NCI-H2081 (cell line): ENCODE measurements at regions not wholly inside any gene's neighbourhood (a gene's known extent, or its start where the extent isn't known, plus 50 kb on each side); places are given as distances from the start of the nearest gene placed in this dataset.

Source experiments
- DNase-seq, 2 experiments: peaks; one replicate each; lab custom pipeline; 2025; lab: John Stamatoyannopoulos, UW

DNA sequence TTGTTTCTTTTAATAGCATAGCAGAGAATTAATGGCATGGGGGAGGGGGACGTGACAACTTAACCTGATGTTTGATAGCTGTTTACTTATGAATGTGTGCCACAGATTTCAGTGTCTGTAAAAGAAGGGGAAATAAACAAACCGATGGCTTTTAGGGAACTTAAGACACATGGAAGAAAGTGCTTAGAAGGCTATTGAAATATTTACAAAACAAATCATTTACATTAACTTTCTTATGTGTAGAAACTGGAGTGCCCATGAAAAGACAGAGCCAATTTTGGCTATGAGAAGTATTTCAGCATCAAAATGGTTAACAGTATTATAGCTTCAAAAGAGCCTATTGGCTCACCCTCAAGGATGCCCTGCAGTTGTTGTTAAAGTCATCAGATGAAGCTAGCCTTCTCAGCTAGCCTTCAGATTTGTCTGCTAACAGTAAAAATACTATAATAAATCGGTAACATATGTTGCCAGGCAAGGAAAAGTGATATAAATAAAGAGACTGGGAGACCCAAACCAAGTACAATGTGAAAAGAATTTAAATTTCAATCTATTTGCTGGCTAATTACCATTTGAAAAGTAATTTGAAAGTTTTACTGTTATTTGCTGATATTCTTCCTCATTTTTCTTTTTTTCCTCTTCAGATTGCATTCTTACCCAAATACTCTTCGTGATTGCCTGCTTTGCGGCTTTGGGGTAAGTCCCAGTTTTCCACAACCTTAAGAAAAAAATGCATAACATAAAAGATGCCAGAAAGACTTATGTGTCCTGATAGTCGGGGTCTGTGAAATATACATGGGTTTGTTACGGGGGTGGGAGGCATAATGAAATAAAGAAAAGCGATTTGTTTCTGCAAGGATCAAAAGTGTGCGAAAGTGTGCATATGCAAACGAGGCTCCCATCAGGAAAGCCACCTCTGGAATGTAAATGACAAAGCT is 256.4 kb downstream of the MEIS1 start:
- DNase-seq, result no peak

DNA sequence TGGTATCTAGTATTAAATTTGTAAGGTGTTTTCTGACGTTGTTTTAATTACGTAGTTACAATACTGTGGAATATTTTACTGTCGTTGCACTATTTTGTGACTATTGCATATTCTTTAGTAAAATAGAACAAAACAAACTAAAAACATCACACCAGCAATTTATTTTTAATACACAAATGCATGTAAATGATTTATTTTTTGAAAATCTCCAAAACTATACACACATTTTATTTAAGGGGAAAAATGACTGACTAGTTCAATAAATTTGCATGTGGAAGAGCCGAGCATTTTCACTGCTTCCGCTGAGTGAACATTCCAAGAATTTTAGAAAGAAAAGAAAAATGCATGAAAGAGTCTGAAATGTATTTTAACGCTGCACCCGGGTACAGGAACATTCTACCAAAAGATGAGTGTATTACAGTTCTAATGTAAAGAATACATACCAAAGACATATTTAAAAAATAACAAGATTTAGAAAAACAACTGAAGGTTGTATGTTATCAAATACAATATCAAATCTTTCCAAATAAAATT is 257.7 kb downstream of the MEIS1 start:
- no peak for DNase-seq

DNA sequence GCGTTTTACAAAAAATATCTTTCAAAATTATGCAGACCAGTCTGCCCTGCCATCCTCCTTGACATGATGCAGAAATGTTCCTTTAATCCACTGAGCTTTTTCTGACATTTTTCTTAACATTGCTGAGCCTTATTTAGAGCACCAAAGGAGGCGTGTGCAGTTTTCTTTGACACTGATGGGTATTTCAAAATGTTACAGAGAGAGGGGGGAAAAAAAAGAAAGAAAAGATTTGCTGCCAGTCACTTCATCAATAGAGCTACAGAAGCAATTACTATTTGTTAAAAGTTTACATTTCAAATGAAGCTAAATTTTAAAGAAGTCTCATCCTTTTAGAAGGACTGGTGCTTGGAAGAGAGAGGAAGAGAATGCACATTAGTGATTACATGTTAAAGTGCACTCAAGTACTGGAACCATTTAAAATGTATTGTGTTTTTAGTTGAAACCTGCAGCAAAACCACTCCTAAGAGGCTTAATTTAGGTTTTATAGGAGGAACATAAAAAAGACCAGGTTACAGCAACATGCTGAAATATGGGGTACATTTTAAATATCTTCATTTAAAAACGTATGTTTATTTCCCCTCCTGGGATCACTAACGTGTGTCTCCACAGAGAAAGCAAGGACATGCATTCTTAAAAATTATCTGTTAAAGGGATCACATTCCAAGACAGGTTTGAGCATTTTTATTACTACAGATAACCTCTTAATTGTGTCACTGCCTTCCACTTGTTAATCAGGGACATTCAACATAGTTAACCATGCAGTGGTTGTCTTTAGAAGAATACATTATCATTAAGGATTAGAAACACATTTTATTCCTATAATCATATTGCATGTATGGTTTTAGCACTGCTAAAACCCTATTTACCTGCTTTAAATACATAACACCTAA is 258.4 kb downstream of the MEIS1 start:
- DNase-seq, result no peak

DNA sequence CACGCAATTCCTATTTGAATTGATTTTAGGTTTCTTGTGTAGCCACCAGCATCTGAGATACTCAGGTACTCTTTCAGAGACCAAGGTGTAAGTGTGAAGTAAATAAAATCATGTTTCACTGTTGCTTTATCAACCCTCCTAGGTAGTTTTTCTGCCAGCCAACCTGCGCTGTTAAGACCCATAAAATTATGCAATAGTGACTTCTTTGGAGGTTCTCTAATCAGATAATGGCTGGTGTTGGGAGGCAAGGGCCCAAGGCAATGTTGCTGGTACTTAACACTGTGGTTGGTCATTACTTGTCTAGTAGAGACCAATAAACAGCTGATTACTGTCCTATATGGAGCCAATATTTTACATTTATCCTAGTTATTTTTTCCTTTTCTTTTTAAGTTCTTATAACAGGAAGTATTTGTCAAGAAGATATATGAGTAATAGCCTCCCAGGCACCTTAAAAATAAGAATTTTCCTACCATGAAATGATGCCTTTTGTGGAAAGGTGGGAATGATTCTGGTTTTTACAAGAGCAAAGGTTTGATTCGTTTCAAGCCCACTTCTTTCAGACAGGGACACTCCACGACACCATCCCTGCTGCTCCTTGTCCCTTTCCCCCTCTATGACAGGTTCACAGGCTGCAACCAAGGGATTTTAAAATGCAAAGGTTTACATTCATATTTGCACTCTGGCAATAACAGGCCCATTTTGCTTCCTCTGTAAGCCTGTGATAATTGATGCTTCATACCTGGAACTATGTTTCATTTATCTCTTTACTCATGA is 259.3 kb downstream of the MEIS1 start:
- DNase-seq, result no peak

DNA sequence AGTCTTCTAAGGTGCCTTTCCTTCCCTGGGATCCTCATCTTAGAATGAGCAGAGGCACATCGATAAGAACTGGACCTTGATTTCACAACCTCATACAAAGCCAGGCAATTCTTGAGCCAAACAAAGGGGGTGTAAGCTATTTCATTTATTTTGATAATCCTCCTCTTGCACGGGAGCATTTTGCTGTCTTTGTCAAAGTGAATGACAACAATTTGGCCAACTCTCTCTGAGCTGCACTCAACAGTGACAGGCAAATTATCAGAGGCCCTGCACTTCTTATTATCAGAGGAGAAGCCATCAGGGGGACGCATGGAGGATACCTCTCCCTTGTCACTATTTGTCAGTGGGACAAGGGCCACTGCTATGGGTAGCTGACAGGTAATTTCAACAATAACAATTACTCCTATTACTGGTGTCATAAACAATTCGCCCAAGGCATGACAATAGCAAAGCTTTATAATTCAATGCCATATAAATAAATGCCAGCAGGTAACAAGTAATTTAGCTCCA is 260.4 kb downstream of the MEIS1 start:
- DNase-seq, result no peak

DNA sequence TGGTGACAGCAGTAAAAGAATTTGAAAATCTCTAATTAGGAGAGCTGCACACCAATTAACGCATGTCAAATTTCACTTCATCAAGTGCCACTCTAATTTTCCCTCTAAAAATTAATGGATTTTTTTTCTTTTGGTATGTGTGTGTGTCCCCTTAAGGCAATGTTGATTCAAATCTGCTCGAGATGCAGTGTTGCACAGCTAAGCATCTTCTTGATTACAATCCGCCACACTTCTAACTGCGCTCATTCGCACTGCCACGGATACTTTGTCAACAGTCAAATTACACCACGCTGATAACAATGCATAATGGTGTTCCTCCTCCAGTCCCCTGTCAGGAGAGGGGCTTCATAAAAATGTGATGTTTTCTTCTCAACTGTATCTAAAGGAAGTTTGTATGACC is 261.4 kb downstream of the MEIS1 start:
- peak in 1 of 2 experiments; percentile 49 for DNase-seq

DNA sequence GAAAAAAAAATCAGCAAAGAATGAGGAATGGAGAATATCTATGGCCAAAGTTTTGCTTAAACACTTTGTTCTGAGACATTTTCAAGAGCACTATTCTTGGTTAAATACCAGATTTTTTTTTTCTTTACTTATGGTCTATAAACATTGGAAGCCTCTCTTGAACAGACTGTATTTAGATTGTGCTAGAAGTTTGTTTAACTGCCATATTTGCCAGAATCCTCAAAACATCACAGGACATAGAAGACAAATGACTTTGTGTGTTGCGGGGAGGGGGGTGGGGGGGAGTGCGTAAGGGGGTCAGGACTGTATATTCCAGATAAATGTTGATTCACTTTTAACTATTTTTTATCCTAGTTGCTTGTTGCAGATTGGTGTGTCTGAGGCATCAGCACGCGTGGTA is 262.0 kb downstream of the MEIS1 start:
- no peak for DNase-seq

DNA sequence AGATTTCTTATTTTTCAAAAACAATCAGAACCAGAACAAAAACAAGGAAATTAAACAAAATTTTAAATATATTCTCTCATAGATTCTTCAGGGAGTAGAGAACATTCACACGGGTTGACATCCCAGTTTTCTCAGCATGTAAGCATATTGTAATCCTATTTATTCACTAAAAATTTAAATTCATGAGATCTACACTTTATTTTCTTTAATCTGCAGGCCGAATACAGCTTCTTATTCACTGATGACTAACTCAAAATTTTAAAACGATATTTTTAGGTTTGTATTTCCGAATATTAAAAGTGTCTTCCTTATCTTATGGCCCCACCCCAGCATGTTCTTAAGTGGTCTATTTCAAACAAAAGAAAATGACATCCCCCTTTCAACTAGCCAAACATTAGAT is 262.4 kb downstream of the MEIS1 start:
- DNase-seq, result no peak

DNA sequence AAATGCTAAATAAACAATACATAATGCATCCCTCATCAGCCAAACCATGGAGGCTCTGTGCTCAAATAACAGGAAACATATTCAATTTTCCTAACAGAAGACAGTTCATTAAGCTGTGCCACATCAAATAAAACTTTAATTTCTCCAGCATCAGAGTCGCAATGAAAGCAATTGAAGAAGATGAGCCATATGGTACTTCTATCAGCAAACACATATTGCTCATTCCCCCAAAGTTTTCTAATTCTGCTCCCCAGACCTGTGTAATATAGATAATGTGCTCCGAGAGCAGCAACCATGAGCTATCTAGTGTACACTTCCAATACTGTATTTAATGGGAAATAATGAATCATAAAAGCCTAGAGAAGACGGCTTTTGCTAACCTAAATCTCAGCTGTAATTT is 263.2 kb downstream of the MEIS1 start:
- DNase-seq, result no peak

DNA sequence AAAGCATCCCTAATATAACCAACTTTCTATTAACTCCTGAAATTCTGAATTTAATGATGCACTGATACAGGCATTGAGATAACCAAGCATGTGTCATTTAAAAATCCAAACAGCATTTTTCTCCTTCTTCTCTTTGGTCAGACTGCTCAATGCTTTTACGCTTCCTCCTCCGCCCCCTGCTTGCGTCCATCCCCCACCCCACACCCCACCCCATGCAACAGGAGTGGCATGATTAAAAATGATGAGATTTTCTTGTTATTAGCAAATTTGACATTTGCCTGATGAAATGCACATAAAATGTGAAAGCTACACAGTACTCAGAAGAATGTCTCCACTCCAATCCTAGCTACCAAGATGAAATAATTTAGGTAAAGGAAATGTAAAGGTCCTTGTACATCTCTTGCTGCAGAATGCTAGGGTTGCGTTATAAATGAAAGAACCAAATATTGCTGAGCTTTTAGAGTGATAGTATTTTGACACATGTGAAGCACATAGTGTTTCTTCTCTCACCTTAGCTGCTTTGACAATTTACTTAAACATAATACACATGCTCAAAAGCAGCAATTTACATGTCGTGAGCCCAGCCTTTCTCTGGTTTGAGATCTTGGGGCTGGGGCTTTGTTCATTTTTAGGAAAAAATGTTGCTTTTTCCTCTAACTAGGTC is 263.8 kb downstream of the MEIS1 start:
- no peak for DNase-seq

DNA sequence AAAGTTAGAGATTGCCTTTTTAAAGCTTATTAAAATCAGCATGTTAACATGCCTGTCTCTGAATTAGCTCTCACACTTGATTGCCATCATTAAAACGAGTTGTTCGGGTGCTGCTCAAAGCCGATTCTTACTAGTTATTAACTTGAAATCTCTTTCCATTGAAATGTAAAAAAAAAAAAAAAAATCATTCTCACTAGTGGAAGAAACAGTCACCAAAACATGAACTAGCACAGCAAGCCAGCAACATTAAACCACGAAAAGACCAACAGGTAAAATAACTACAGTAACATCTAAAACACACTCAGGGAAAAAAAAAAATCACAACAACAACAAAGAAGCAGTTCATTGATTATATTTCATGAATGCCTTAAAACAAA is 264.5 kb downstream of the MEIS1 start:
- no peak for DNase-seq

DNA sequence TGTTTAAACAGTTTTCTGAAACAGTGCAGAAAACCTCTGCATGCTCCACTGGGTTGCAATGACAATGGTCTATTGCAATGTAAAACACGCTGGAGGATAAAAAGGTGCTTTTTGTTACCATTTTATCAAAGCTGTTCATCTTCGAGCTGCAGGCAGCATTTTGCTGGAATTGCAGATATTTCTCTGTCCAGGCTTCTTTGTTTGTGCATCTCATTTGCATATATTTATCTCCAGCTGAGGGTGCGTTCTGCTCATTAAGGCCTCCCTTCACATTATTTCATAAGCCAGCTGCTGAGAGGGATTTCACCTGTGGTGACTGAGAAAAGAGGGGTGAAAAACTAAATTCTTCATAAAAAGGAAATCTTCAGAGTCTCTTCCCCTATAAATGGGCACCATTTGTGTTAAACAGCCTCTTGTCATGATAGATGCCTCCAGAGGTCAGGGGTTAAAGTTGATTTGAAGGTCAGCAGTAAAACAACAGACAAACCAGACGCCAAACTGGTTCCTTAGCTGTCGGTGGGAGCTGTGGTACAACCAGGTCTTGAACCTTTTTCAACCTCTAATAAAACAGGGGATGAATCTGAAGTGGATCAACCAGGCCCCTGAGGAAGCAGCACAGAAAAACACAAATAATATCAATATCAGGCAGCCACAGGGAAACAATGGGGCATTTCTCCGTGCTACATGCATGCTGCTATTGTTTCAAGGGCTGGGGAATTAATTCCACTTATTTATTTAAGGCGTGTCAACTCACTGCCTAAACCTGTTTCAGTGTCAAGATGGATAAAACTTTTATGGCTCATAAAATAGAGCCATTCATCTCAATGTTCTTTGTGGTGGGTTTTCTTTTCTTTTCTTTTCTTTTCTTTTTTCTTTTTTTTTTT is 265.1 kb downstream of the MEIS1 start:
- DNase-seq, result no peak

DNA sequence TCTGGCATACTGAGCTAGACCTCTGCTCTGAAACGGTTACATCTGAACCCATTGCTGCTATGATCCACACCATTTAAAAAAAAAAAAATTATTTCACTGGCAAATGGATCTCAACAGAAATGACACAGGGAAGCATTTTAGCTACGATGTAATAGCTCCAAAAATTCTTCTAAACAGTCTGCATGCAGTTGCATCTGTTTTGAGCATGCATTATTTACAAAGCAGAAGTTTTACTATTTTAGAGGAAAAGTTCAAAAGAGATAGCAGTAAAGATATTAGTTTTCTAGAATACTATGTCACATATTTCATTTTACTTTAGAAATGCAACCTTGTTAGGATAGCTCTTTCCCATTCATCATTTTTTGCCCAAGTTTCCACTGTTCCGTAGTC is 265.7 kb downstream of the MEIS1 start:
- no peak for DNase-seq

DNA sequence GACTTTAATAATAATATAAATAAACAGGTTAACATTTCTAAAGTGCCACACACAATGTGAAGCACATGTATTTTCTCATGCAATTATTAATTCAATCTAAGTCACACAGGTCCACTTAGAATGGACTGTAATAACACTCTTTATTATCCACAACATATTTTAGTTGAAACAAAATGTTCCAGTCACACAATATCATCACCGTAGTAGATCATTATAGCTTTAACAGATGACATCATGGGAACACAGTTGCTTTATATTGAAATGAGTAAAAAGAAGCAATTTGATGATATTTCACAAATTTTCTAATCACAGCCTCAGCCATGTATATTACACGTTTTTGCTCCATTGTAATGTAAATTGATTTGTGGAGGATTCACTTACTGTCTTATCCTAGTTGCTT is 266.3 kb downstream of the MEIS1 start:
- no peak for DNase-seq

DNA sequence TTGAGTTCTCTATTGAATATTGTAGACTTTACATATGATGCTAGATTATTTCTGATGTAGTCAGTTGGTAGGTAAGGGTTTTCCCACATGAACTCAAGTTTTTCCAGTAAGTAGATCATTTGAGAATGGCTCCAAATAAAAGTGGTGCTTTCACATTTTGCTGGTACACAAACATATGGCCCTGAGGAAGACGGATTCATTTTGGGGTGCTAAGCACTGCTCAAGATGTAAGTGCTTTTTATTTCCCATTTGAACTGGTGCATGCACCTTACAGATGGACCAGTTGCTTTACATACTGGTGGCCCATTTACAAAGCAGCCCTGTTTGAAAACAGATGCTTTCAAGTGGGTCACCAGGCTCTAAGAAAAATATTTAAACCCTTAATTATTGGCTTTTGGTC is 266.7 kb downstream of the MEIS1 start:
- DNase-seq, result no peak

DNA sequence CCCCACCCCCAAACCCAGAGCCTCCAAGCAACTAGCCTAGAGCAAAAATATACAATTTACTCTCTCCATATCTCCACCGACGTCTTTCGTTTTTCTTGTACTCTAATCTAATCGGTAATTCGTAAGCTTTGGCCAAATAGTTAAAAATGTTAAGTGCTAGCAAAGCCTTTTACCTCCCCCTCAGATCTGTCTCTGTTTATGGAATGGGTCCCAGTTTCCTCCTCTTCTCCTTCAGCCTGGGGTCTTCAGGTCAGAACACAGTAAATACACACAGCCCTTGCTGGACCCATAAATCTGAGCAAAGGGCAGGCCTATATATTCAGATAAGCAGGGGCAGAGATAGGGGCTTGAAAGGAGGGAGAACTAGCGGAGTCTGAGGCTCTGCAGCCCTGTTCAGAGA is 267.4 kb downstream of the MEIS1 start:
- DNase-seq, result no peak

DNA sequence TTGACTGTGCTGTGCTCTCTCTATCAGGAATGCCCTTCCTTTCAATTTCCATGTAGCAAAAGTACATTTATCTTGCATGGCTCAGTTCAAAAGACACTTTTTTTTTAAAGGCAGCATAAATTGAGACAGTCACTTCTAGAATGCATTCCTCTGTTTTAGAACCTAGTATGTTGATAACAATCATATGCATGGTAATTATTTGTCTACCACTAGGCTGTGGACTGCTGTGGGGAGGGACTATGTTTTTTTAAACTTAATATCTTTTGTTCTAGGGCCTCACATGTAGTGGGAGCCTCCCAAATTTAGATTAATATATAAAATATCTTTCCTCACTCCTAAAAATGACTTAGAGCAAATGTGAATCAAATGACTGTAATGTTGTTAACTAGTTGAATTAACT is 269.9 kb downstream of the MEIS1 start:
- no peak for DNase-seq

DNA sequence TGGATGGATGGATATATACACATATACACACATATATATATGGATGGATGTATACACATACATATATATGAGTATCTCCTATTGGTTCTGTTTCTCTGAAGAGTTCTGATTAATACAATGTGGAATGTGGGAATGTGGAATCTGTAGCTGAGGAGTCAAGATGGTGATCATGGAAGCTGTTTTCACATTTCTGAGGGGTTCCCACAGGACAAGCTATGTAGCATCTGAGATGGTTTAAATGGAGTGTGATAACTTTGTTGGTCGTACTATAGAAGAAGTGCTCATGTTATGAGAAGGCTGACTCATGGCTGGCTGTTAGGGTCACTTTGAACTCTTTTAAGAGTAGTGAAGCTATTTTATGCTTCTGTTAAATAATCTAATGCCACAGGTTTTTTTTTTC is 279.7 kb downstream of the MEIS1 start:
- no peak for DNase-seq

DNA sequence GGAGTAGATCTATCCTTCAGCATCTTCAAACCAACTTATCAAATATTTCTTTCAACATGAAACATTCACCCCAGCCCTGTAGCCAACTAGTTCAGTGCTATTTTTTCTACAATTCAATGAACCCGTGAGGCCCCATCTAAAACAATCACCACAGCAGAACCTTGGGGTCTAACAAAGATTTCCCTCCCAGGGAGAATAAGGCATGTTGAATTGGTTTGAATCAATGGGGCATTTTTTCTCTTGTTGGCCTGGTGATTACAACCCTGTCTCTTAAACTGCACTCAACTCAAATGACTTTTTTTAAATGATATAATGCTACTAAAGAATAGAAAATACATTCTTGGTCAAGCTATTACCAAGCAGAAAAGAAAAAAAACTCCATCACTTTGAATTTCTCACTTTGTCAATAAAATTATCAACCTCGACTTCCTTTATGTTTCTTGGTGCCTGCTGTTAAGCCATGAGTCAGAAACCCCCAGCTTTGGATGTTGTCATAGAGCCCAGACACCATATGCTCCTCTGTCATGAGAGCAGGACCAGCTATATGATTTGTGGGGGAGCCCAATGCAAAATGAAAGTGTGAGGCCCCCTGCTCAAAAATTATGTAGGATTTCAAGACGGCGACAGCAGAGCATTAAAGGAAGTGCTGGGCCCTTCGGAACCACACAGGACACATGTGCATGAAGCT is 282.4 kb downstream of the MEIS1 start:
- DNase-seq, result no peak

DNA sequence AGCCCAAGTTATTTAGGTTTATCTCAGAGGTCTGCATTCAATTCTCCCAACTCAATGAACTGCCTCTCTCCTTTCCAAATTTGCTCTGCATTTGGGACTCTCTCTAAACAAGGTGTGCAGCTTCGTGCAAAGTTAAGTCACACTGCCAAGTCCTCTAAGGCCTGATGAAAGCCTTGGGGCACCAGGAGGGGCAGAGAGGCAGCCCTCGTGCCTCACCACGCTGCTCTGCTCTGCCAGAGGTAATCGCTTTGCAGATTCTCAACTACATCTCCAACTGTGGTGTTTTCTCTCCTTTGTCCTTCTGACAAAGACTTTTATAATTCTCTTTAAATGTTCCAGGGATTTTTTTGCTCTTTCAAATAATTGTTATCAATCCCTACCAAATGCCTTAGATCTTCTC is 283.0 kb downstream of the MEIS1 start:
- no peak for DNase-seq
